A549 (cell line): ENCODE measurements at regions not wholly inside any gene's neighbourhood (a gene's known extent, or its start where the extent isn't known, plus 50 kb on each side); places are given as distances from the start of the nearest gene placed in this dataset.
A peak's percentile ranks its signal among the peaks of the same experiment; 100 is the strongest.

Experiments
- ATAC-seq, 2 experiments: fragments of 200-7000 bp in 1 of 2; fragments of >200 bp in 1 of 2; cut with Nextera tagmentation in 1 of 2; cut with Tn5 transposase in 1 of 2; 3 replicates each; pipeline versions ENCODE4 v1.8.0 to v1.9.1; 2018 to 2020; ENCODE audit warnings: mild to moderate bottlenecking in 1 of 2, moderate library complexity in 1 of 2
- CTCF ChIA-PET: fragments of 300-600 bp; sonication (Branson Sonifier 250); formaldehyde crosslinking; extraction: SDS; loops from one replicate; lab custom pipeline; 2021; ENCODE audit warnings: antibody characterized with exemption, inconsistent platforms; lab: Yijun Ruan, JAX
- POLR2A ChIA-PET: fragments of 350-600 bp; formaldehyde crosslinking; extraction: SDS; loops from one replicate; lab custom pipeline; 2021; ENCODE audit warnings: antibody characterized with exemption, inconsistent platforms; lab: Yijun Ruan, JAX
- DNase-seq, 2 experiments: peaks; one replicate each; pipeline versions ENCODE4 v3.0.0 to v3.0.0-alpha.2; 2011 to 2016; ENCODE audit warnings: low read depth in 1 of 2, low spot score in 1 of 2
- FAIRE-seq: peaks from 2 replicates; lab custom pipeline; 2011; peaks lifted over from hg19 to GRCh38; lab: Jason Lieb, UNC
- H3K27ac ChIP-seq, 2 experiments: fragments of >200 bp; sonication (Bioruptor Twin); formaldehyde crosslinking; 3 replicates each; pipeline ENCODE4 v1.5.1; 2016 to 2017
- H3K4me1 ChIP-seq: fragments of >200 bp; sonication (Bioruptor Twin); formaldehyde crosslinking; 3 replicates; pipeline ENCODE4 v1.6.1; 2016
- H3K4me2 ChIP-seq: fragments of >200 bp; sonication (Bioruptor Twin); formaldehyde crosslinking; 3 replicates; pipeline ENCODE4 v1.6.1; 2016
- H3K4me3 ChIP-seq: fragments of >200 bp; sonication (Bioruptor Twin); formaldehyde crosslinking; 3 replicates; pipeline ENCODE4 v1.5.1; 2016
- H3K9me3 ChIP-seq: fragments of >200 bp; sonication (Bioruptor Twin); formaldehyde crosslinking; 3 replicates; pipeline ENCODE4 v1.6.1; 2016
- BHLHE40 ChIP-seq: IDR thresholded peaks from 2 replicates; pipeline ENCODE4 v1.6.1; 2012; ENCODE audit warnings: low read depth, low read length, inconsistent platforms
- CBX8 ChIP-seq: fragments of 200-600 bp; sonication (generic); IDR thresholded peaks from 2 replicates; pipeline ENCODE4 v1.6.1; 2016
- CEBPB ChIP-seq, 2 experiments: fragments of >200 bp in 1 of 2; sonication (Bioruptor Twin) in 1 of 2; formaldehyde crosslinking in 1 of 2; IDR thresholded peaks; 2 replicates each; pipeline ENCODE4 v1.6.1; 2012 to 2016
- CHD2 ChIP-seq: fragments of 150-350 bp; IDR thresholded peaks from 2 replicates; pipeline ENCODE4 v1.6.1; 2014; ENCODE audit warnings: low read length; ENCODE audit not compliant: partially characterized antibody
- CTCF ChIP-seq: fragments of >200 bp; sonication (Bioruptor Twin); formaldehyde crosslinking; IDR thresholded peaks from 3 replicates; pipeline ENCODE4 v1.5.1; 2016
- FOSB ChIP-seq: fragments of 250-450 bp; sonication (Bioruptor Pico); IDR thresholded peaks from 2 replicates; pipeline ENCODE4 v1.5.0; 2020; ENCODE audit warnings: mild to moderate bottlenecking, moderate library complexity
- FOSL2 ChIP-seq, 2 experiments: fragments of 450-650 bp in 1 of 2; fragments of >200 bp in 1 of 2; sonication (Bioruptor Twin) in 1 of 2; formaldehyde crosslinking; IDR thresholded peaks; 2 replicates each; pipeline versions ENCODE4 v1.5.0 to v1.6.1; 2016 to 2020; ENCODE audit warnings: mild to moderate bottlenecking in 1 of 2, moderate library complexity in 1 of 2
- FOXS1 ChIP-seq: fragments of 250-450 bp; sonication (Bioruptor Pico); IDR thresholded peaks from 2 replicates; pipeline ENCODE4 v1.5.0; 2020; ENCODE audit warnings: mild to moderate bottlenecking, moderate library complexity
- HDAC2 ChIP-seq: fragments of 200-600 bp; sonication (generic); IDR thresholded peaks from 2 replicates; pipeline ENCODE4 v1.6.1; 2016
- HOXA7 ChIP-seq: fragments of 250-450 bp; sonication (Bioruptor Pico); IDR thresholded peaks from 2 replicates; pipeline ENCODE4 v1.5.0; 2020; ENCODE audit warnings: mild to moderate bottlenecking, moderate library complexity
- POLR2AphosphoS2 ChIP-seq: conservative IDR thresholded peaks from 2 replicates; pipeline ENCODE4 v1.6.1; 2012; ENCODE audit warnings: low read length, improper control_type of control experiment, inconsistent platforms
- RARB ChIP-seq: fragments of 250-450 bp; sonication (Bioruptor Pico); IDR thresholded peaks from 2 replicates; pipeline ENCODE4 v1.8.0; 2021; ENCODE audit warnings: mild to moderate bottlenecking, moderate library complexity
- TP53 ChIP-seq: fragments of 250-450 bp; sonication (Bioruptor Pico); IDR thresholded peaks from 2 replicates; pipeline ENCODE4 v1.5.0; 2021; ENCODE audit warnings: mild to moderate bottlenecking, moderate library complexity
- USF2 ChIP-seq: fragments of 450-650 bp; IDR thresholded peaks from 2 replicates; pipeline ENCODE4 v1.6.1; 2014; ENCODE audit warnings: antibody characterized with exemption
- ZFP36 ChIP-seq: fragments of 450-650 bp; IDR thresholded peaks from 2 replicates; pipeline ENCODE4 v1.6.1; 2014; ENCODE audit warnings: borderline replicate concordance; ENCODE audit not compliant: partially characterized antibody
- ZSCAN20 ChIP-seq: fragments of 250-450 bp; sonication (Bioruptor Pico); IDR thresholded peaks from 2 replicates; pipeline ENCODE4 v1.8.0; 2022; ENCODE audit warnings: mild to moderate bottlenecking, moderate library complexity
- WGBS: methylation state at CpG from one replicate; pipeline ENCODE4 v1.1.6; 2017; ENCODE audit errors: missing lambda C conversion rate; 5-methylcytosine and 5-hydroxymethylcytosine counted together
- TF ChIP-seq, protein P1 (sequence below): fragments of >200 bp; sonication (Bioruptor Twin); formaldehyde crosslinking; IDR thresholded peaks from 2 replicates; pipeline ENCODE4 v1.6.1; 2016

DNA sequence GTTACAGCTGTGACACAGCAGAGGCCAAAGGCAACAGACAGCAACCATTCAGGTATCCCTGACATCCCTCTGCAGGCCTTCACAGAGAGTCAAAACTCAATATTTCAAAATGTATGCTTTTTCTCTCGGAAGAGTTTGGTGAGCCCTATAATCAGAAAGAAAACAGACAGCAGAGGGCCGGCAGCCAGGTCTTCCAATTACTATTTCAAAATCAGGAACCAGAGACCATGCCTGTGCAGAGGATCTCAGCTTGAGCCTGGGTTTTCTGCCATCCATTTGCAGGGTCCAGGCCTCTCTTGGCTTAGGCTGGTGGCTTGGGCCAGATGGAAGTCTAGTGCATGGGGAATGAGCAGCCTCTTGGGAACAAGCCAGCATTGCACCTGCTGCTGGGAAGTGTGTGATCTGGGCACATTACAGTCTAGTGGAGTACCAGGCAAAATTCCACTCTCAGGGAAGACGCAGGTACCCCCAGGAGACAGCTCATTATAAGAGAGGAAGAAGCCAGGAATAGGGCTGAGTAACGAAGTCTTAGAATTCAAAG is 231.3 kb downstream of the ENC1 start:
- POLR2A ChIA-PET, result no interaction called here
- TF ChIP-seq CHD2 (no peak), FOSL2 (IDR thresholded peaks at IDR 0.05) (no peak), FOSL2 (CRISPR knock-in tag; IDR thresholded peaks at IDR 0.05) (no peak)
- TF ChIP-seq, all 56 proteins: peak for 0
- Histone ChIP-seq H3K27ac (peak overlapping the region in 1 of 2 experiments; percentile 3; a peak in 1 of 6 replicates), H3K4me2 (no peak overlapping the region), H3K4me3 (no peak overlapping the region), H3K4me1 (peaks cover 10% of the 10 kb centered on the region; the same call in 2 of the 3 replicates), H3K9me3 (no peaks in the 10 kb centered on the region)
- 89% methylated on average over 4 of the region's 4 CpGs for WGBS
- no peak for DNase-seq
- no peak for ATAC-seq
- CTCF ChIA-PET, result interaction anchor here (1.4 kb wide), 1 partner anchor 240 kb away, joined by 3 read pairs; no protein-coding TSS in a partner anchor
- FAIRE-seq, result no peak

- CTCF ChIA-PET, result no interaction called here
- TF ChIP-seq CEBPB (IDR thresholded peaks at IDR 0.05) (peak in 1 of 2 experiments; percentile 39; a peak in 1 of 4 replicates), FOXS1 (CRISPR knock-in tag) (no peak)
- Histone ChIP-seq H3K27ac (no peak overlapping the region; a peak in 1 of 6 replicates), H3K4me2 (peak overlapping the region; percentile 42), H3K9me3 (no peaks in the 10 kb centered on the region), H3K4me1 (peaks cover 10% of the 10 kb centered on the region; the same call in 2 of the 3 replicates), H3K4me3 (no peak overlapping the region)
- WGBS, result 27% methylated on average over 7 of the region's 7 CpGs
- peak; percentile 16 to 39 for DNase-seq
- FAIRE-seq, result no peak
- POLR2A ChIA-PET, result no interaction called here
- ATAC-seq, result no peak
These were observed 232.1 kb downstream of the ENC1 start for GRCh38 chr5:74408150-74409043.

GRCh38 chr5:74407701-74408100 is 232.8 kb downstream of the ENC1 start:
- ChIA-PET CTCF (interaction anchor here (0.8 kb wide), 1 partner anchor 140 kb away, joined by 3 read pairs; no protein-coding TSS in a partner anchor), POLR2A (no interaction called here)
- 95% methylated on average over 1 of the region's 1 CpG for WGBS
- DNase-seq (no peak), ATAC-seq (no peak), FAIRE-seq (no peak)
- H3K27ac ChIP-seq, result no peak overlapping the region
- peak overlapping the region; percentile 42 for H3K4me2 ChIP-seq
- no peak overlapping the region for H3K4me3 ChIP-seq
- no peaks in the 10 kb centered on the region for H3K9me3 ChIP-seq
- TF ChIP-seq POLR2AphosphoS2 (no peak), USF2 (no peak), RARB (no peak), ZFP36 (no peak), CBX8 (no peak), HOXA7 (CRISPR knock-in tag) (no peak), CTCF (no peak), ZSCAN20 (no peak), BHLHE40 (no peak), FOSB (CRISPR knock-in tag) (no peak)
- peaks cover 10% of the 10 kb centered on the region; the same call in 2 of the 3 replicates for H3K4me1 ChIP-seq

DNA sequence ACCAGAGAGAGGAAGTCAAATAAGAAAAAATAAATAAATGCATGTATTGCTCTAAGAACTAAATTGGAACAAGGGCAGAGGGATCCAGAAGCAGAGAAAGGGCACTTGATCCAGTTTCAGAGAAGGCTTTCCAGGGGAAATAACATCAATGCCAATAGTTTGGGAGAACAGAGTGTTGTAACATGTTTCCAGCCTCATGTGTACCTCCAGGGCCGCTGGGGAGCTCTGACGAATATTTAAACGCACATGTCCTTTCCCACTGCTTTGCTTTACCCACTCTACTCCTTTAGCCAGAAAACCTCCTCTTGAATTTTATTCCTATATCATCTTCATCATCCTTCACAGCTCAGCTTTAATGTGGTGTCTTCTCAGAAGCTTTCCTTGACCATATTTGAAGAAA is 233.7 kb downstream of the ENC1 start:
- H3K9me3 ChIP-seq, result no peaks in the 10 kb centered on the region
- ChIA-PET CTCF (interaction anchor here (0.8 kb wide), 1 partner anchor 141 kb away, joined by 3 read pairs; no protein-coding TSS in a partner anchor), POLR2A (no interaction called here)
- no peak overlapping the region for H3K4me3 ChIP-seq
- TF ChIP-seq RARB, result no peak
- no peak for TF ChIP-seq TP53
- TF ChIP-seq, protein P1, sequence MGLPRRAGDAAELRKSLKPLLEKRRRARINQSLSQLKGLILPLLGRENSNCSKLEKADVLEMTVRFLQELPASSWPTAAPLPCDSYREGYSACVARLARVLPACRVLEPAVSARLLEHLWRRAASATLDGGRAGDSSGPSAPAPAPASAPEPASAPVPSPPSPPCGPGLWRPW, result no peak
- no peak for TF ChIP-seq HDAC2
- TF ChIP-seq CEBPB (IDR thresholded peaks at IDR 0.05), result no peak
- H3K27ac ChIP-seq, result no peak overlapping the region
- 82% methylated on average over 3 of the region's 3 CpGs for WGBS
- H3K4me2 ChIP-seq, result no peak overlapping the region
- FAIRE-seq (no peak), ATAC-seq (no peak), DNase-seq (no peak)
- peaks cover 10% of the 10 kb centered on the region; the same call in 2 of the 3 replicates for H3K4me1 ChIP-seq
